NB4 (cell line): ENCODE measurements at regions not wholly inside any gene's neighbourhood (a gene's known extent, or its start where the extent isn't known, plus 50 kb on each side); places are given as distances from the start of the nearest gene placed in this dataset.

Source experiments
- MYC ChIP-seq: IDR thresholded peaks from 2 replicates; pipeline ENCODE4 v1.6.1; 2011; ENCODE audit warnings: low read depth, low read length
- POLR2A ChIP-seq: IDR thresholded peaks from 2 replicates; pipeline ENCODE4 v1.6.1; 2011; ENCODE audit warnings: mild to moderate bottlenecking; ENCODE audit not compliant: insufficient read length; ENCODE audit errors: extremely low read depth
- TF ChIP-seq, protein P1 (sequence below): IDR thresholded peaks from one replicate; pipeline ENCODE4 v1.5.1; 2012; ENCODE audit warnings: low read depth, low read length
- TF ChIP-seq, protein P2 (sequence below): IDR thresholded peaks from 2 replicates; pipeline ENCODE4 v1.6.1; 2011; ENCODE audit warnings: low read depth, low read length

DNA sequence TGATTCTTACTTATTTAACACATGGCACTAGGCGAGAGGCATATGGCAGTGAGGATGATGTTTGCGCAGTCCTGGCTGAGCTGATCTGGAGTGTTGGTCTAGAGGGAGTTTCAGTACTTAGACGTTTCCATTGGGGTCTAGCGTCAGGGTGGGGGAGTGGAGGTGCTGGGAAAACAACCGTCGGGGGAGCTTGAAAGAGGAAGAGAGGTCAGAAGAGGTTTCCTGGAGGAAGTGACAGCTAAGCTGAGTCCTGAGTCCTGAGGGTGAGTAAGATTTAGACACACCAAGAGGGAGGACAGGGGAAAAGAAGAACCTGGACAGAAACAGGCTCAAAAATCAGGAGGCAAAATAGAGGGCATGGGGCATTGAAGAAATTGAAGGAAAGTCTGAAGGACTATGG lies 81.4 kb downstream of the ALOX5AP start:
- TF ChIP-seq, protein P1, sequence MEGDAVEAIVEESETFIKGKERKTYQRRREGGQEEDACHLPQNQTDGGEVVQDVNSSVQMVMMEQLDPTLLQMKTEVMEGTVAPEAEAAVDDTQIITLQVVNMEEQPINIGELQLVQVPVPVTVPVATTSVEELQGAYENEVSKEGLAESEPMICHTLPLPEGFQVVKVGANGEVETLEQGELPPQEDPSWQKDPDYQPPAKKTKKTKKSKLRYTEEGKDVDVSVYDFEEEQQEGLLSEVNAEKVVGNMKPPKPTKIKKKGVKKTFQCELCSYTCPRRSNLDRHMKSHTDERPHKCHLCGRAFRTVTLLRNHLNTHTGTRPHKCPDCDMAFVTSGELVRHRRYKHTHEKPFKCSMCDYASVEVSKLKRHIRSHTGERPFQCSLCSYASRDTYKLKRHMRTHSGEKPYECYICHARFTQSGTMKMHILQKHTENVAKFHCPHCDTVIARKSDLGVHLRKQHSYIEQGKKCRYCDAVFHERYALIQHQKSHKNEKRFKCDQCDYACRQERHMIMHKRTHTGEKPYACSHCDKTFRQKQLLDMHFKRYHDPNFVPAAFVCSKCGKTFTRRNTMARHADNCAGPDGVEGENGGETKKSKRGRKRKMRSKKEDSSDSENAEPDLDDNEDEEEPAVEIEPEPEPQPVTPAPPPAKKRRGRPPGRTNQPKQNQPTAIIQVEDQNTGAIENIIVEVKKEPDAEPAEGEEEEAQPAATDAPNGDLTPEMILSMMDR: no peak
- no peak for TF ChIP-seq POLR2A
- TF ChIP-seq, protein P2, sequence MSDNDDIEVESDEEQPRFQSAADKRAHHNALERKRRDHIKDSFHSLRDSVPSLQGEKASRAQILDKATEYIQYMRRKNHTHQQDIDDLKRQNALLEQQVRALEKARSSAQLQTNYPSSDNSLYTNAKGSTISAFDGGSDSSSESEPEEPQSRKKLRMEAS: no peak
- TF ChIP-seq MYC: no peak
